Endothelial cell (in vitro differentiated cells): ENCODE measurements at regions not wholly inside any gene's neighbourhood (a gene's known extent, or its start where the extent isn't known, plus 50 kb on each side); places are given as distances from the start of the nearest gene placed in this dataset.

ENCODE experiments used
- DNase-seq: peaks from one replicate; pipeline ENCODE4 v3.0.0; 2021; ENCODE audit warnings: low spot score
- H3K27ac Mint-ChIP-seq: one replicate; pipeline ENCODE4 v1.8.0; 2021; ENCODE audit warnings: mixed read lengths, inconsistent platforms; ENCODE audit not compliant: unreplicated experiment
- H3K27me3 Mint-ChIP-seq: one replicate; pipeline ENCODE4 v1.8.0; 2021; ENCODE audit warnings: mild to moderate bottlenecking, moderate library complexity, mixed read lengths, inconsistent platforms; ENCODE audit not compliant: unreplicated experiment
- H3K36me3 Mint-ChIP-seq: one replicate; pipeline ENCODE4 v1.8.0; 2021; ENCODE audit warnings: mild to moderate bottlenecking, low read depth, mixed read lengths, inconsistent platforms; ENCODE audit not compliant: unreplicated experiment
- H3K4me1 Mint-ChIP-seq: one replicate; pipeline ENCODE4 v1.8.0; 2021; ENCODE audit warnings: mild to moderate bottlenecking, mixed read lengths, inconsistent platforms; ENCODE audit not compliant: unreplicated experiment
- H3K4me3 Mint-ChIP-seq: one replicate; pipeline ENCODE4 v1.8.0; 2021; ENCODE audit warnings: mild to moderate bottlenecking, mixed read lengths, inconsistent platforms; ENCODE audit not compliant: unreplicated experiment
- H3K9me3 Mint-ChIP-seq: one replicate; pipeline ENCODE4 v1.8.0; 2021; ENCODE audit warnings: mixed read lengths, inconsistent platforms; ENCODE audit not compliant: unreplicated experiment
- TF ChIP-seq, protein P1 (sequence below): fragments of 200-600 bp; sonication (generic); IDR thresholded peaks from one replicate; pipeline ENCODE4 v1.5.0; 2021; ENCODE audit warnings: antibody characterized with exemption; ENCODE audit not compliant: unreplicated experiment

DNA sequence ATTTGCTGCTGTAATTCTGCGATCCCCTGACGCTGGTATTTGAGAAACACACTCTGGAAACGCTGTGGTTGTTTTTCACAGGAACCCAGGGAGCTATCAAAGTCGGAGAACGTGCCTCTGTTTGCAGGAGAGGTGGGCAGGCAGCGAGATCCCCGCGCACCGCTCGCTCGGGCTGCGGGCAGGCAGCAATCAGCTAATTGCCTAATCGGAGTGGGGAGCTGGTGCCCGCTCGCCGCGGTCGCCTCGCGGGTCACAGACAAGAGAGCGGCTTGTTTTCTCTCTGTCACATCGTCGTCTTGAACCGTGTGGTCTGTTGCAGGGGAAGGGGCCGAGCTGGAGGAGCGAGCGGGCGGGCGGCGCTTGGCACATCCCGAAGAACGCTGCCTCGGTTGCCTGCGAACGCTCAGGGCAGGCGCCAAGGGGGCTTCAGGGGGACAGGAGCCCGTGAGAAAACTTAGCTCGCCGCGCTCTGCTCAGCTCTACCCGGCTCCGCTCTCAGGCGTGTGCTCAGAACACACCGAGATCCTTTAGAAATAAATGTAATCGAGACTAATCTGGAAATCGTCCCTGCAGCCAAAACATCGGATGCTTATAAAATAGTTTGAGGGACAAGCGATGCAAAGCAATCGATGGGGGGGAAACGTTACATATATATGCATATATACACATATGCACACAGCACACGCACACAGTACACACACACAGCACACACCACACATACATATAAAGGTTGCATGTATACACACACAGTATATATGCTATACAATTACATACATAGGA lies 93.6 kb upstream of the SMYD2 start:
- peaks cover 8% of the 10 kb centered on the region for H3K27me3 Mint-ChIP-seq
- TF ChIP-seq, protein P1, sequence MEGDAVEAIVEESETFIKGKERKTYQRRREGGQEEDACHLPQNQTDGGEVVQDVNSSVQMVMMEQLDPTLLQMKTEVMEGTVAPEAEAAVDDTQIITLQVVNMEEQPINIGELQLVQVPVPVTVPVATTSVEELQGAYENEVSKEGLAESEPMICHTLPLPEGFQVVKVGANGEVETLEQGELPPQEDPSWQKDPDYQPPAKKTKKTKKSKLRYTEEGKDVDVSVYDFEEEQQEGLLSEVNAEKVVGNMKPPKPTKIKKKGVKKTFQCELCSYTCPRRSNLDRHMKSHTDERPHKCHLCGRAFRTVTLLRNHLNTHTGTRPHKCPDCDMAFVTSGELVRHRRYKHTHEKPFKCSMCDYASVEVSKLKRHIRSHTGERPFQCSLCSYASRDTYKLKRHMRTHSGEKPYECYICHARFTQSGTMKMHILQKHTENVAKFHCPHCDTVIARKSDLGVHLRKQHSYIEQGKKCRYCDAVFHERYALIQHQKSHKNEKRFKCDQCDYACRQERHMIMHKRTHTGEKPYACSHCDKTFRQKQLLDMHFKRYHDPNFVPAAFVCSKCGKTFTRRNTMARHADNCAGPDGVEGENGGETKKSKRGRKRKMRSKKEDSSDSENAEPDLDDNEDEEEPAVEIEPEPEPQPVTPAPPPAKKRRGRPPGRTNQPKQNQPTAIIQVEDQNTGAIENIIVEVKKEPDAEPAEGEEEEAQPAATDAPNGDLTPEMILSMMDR = no peak
- no peak overlapping the region for H3K27ac Mint-ChIP-seq
- peak; percentile 35 for DNase-seq
- H3K36me3 Mint-ChIP-seq = no peaks in the 10 kb centered on the region
- peaks cover 3% of the 10 kb centered on the region for H3K4me1 Mint-ChIP-seq
- no peaks in the 10 kb centered on the region for H3K9me3 Mint-ChIP-seq
- peak overlapping the region; percentile 66 for H3K4me3 Mint-ChIP-seq

DNA sequence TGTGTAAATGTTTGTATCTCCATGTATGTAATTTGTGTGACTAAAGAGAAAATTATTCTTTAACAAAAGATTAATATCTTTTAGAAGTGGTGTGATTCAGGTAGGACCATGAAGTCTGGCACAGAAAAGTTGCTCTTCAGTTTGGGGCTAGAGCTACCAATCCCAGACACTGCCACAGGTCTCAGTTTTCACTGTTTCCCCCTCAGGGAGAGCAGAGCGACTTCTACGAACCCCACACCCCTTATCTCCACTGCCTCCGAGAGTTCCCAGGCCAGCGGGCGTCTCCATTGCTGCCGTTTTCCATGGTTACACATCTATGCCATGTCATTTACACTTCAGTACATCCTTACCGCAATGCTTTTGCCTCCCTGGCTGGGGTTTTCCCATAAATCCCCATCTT lies 93.0 kb upstream of the SMYD2 start:
- H3K27ac Mint-ChIP-seq = no peak overlapping the region
- peaks cover 8% of the 10 kb centered on the region for H3K27me3 Mint-ChIP-seq
- no peak for DNase-seq
- TF ChIP-seq, protein P1 = no peak
- H3K4me3 Mint-ChIP-seq = no peak overlapping the region
- H3K36me3 Mint-ChIP-seq = no peaks in the 10 kb centered on the region
- no peaks in the 10 kb centered on the region for H3K9me3 Mint-ChIP-seq
- peaks cover 3% of the 10 kb centered on the region for H3K4me1 Mint-ChIP-seq

DNA sequence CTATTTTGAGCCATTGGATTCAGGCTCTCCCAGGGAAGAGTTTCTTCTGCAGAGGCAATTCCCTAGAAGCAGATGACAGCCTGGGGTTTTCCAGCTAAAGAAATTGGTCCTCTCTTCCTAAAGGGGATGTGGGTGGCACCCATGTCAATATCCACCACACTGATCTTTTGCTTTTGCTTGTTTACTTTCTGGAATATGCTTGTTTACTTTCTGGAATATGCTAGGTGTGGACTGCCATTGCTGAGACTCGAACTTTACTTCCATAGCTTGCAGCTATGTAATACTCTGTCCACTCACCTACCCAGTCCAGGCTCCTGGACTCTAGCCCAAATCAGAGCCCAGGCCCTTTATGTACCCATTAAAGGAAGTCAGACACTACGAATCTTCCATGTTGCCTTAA lies 92.1 kb upstream of the SMYD2 start:
- no peak for DNase-seq
- Mint-ChIP-seq H3K4me3 (no peak overlapping the region), H3K27ac (no peak overlapping the region), H3K36me3 (no peaks in the 10 kb centered on the region), H3K27me3 (peaks cover 8% of the 10 kb centered on the region), H3K4me1 (peaks cover 3% of the 10 kb centered on the region), H3K9me3 (no peaks in the 10 kb centered on the region)
- TF ChIP-seq, protein P1 = no peak

DNA sequence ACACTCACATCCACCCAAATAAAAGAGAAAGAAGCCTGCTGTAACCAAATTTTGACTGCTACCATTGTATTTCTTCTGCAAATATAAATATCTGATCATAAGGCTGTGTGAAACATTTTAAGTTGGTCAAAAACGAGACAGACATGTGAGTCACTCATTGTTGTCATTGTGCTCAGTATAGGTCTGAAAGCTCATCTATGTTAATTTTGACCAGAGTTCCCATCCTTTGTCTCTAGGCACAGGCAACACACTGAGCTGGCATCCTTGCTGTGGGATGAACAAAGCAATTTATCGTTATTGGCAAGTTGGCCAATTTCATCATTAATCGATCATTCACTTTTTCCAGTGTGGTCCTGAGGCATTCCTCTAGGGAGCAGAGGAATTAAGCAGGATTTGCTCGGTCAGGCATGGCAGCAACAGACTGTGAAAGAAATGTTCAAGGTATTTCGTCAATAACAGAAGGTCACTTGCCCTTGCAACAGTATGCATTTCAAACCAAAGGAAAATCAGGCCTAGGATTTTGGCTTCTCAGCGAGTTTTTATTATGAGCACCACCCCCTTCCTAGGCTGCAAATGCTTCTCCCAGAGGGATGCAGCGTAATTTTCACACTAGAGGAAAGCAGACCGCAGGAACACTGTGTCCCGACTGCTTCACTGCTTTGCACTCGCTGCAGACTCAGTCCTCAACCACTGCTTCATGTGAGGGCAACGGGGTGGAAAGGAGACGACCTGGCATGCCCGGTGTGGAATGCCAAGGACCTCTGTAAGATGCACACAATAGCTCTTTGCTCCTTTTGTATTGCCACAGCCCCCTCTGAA lies 87.9 kb upstream of the SMYD2 start:
- TF ChIP-seq, protein P1 = no peak
- Mint-ChIP-seq H3K36me3 (no peaks in the 10 kb centered on the region), H3K27me3 (peaks cover 4% of the 10 kb centered on the region), H3K9me3 (no peaks in the 10 kb centered on the region), H3K4me1 (no peaks in the 10 kb centered on the region), H3K4me3 (no peak overlapping the region), H3K27ac (no peak overlapping the region)
- no peak for DNase-seq

DNA sequence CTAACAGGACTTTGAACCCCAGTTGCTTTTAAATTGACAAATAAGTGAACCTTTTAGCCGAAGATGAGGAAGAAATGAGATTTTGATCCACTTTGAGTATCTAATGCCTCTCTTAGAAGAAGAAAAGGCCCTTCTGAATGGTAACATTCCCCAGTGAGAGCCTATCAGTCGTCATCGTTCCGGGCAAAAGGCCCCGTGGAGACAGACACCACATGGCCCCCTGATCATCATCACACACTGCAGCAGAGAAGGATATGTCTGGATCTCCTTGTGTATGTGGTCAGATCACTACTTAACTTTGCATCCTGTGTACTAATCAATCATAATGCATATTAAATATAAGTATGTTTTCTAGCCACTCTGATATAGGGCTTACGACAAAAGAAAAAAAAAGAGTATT lies 87.3 kb upstream of the SMYD2 start:
- H3K4me3 Mint-ChIP-seq = no peak overlapping the region
- no peak for DNase-seq

More for the DNA sequence above, 87.3 kb upstream of the SMYD2 start:
- H3K27me3 Mint-ChIP-seq = peaks cover 3% of the 10 kb centered on the region
- TF ChIP-seq, protein P1 = no peak
- H3K36me3 Mint-ChIP-seq = no peaks in the 10 kb centered on the region
- H3K27ac Mint-ChIP-seq = no peak overlapping the region
- H3K4me1 Mint-ChIP-seq = no peaks in the 10 kb centered on the region
- H3K9me3 Mint-ChIP-seq = no peaks in the 10 kb centered on the region
